ENCODE measurements at regions not wholly inside any gene's neighbourhood (a gene's known extent, or its start where the extent isn't known, plus 50 kb on each side); places are given as distances from the start of the nearest gene placed in this dataset.

DNA sequence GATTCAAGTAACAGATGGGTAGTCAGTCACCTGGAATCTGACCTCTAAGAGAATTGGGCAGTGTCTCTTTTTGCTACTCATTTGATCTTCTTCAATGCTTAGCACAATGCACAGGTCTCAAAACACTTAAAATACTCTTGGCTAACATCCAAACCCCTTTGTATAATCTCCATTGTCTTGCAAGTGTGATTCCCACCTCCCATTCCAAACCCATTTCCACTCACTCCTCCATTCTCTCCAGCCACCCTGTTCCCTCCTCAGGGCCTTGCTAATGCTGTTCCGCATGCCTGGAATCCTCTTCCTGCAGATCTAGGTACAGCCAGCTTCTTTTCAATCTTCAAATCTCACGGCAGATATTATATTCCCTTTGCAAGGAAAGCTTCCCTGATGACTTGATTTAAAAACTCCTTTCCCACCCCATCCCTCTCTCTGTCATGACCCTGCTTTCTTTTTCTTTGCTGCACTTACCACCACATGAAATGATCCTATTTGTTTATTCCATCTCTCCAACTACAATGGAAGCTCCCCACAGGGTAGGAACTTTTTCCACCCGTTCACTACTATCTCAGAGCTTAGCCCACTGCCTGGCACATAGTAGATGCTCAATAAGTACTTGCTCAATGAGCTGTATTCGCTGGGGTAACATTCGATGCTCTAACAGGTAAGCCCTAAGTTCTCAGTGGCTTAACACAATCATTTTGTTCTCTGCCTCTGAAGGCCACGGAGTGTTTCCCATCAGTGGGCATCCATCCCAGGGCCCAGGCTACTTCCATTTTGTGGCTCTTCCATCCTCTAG, 121.7 kb downstream of the MN1 start:
- no peak overlapping the region for H3K27ac ChIP-seq
- intact Hi-C loops (cut with DNase I), result no loop called here
- no peaks in the 10 kb centered on the region for H3K9me3 ChIP-seq
- DNase-seq (ENCODE audit: low spot score), result no peak
- no peaks in the 10 kb centered on the region for H3K4me1 ChIP-seq (replicated peaks)
- H3K4me3 ChIP-seq, result no peak overlapping the region
- H3K36me3 ChIP-seq, result no peaks in the 10 kb centered on the region
- WGBS, result 93% methylated on average over 6 of the region's 6 CpGs
- H3K27me3 ChIP-seq (replicated peaks; ENCODE audit: insufficient read depth), result no peaks in the 10 kb centered on the region
- no peak for TF ChIP-seq CTCF (IDR thresholded peaks at IDR 0.05)
- no peak for TF ChIP-seq POLR2A (IDR thresholded peaks at IDR 0.05)
- no peak for TF ChIP-seq POLR2AphosphoS5 (IDR thresholded peaks at IDR 0.05)

- H3K27me3 ChIP-seq (replicated peaks; ENCODE audit: insufficient read depth), result no peaks in the 10 kb centered on the region
- DNase-seq (ENCODE audit: low spot score), result no peak
- no peaks in the 10 kb centered on the region for H3K9me3 ChIP-seq
- no peak overlapping the region for H3K27ac ChIP-seq
- no peaks in the 10 kb centered on the region for H3K36me3 ChIP-seq
- no peaks in the 10 kb centered on the region for H3K4me1 ChIP-seq (replicated peaks)
- TF ChIP-seq CTCF (IDR thresholded peaks at IDR 0.05) (no peak), POLR2A (IDR thresholded peaks at IDR 0.05) (no peak), POLR2AphosphoS5 (IDR thresholded peaks at IDR 0.05) (no peak)
- no peak overlapping the region for H3K4me3 ChIP-seq
- intact Hi-C loops (cut with DNase I), result no loop called here
- 40% methylated on average over 7 of the region's 7 CpGs for WGBS
These were observed 120.9 kb downstream of the MN1 start for GRCh38 chr22:27680636-27681035.

DNA sequence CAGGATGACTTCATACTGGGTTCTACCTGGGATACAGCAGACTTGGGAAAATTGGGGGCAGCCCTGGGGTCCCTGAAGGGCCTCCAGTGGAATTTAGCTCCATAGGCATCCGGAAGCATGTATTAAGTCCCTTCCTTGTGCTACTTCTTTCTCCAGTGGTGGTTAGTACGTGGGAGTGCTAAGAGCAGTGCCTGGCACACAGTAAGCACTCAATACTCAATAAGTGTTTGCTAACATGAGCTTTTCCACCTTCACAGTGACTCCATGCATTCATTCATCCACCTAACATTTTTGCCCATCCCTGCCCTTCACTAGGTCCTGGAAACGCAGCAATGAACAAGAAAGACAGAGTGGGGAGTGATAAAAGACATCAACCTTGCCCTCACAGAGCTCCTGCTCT, 120.5 kb downstream of the MN1 start:
- Histone ChIP-seq H3K36me3 (no peaks in the 10 kb centered on the region), H3K27ac (no peak overlapping the region), H3K9me3 (no peaks in the 10 kb centered on the region), H3K27me3 (replicated peaks; ENCODE audit: insufficient read depth) (no peaks in the 10 kb centered on the region), H3K4me1 (replicated peaks) (no peaks in the 10 kb centered on the region), H3K4me3 (no peak overlapping the region)
- 79% methylated on average over 3 of the region's 3 CpGs for WGBS
- TF ChIP-seq POLR2A (IDR thresholded peaks at IDR 0.05) (no peak), CTCF (IDR thresholded peaks at IDR 0.05) (no peak), POLR2AphosphoS5 (IDR thresholded peaks at IDR 0.05) (no peak)
- DNase-seq (ENCODE audit: low spot score), result no peak
- intact Hi-C loops (cut with DNase I), result no loop called here

DNA sequence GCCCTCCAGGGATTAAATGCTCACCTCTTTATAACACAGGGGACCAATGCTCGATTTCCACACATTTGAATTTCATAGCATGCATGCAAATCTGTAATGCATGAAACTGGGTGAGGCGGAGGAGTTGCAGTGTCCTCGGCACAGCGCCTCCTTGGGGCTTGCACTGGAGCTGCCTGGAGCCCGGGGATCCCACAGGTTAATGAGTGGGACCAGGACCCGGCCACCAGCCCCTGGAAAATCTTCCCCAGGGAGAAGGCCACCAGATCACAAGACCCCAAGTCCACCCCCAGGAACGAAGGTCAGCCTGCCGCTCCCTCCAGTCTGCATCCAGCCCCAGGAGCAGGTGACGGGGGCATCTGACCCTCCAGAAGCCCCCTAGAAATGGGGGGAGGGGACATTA, 119.1 kb downstream of the MN1 start:
- intact Hi-C loops (cut with DNase I), result no loop called here
- no peak for DNase-seq (ENCODE audit: low spot score)
- Histone ChIP-seq H3K9me3 (no peaks in the 10 kb centered on the region), H3K4me3 (no peak overlapping the region), H3K36me3 (no peaks in the 10 kb centered on the region), H3K27me3 (replicated peaks; ENCODE audit: insufficient read depth) (no peaks in the 10 kb centered on the region), H3K27ac (no peak overlapping the region), H3K4me1 (replicated peaks) (peaks cover 8% of the 10 kb centered on the region)
- TF ChIP-seq CTCF (IDR thresholded peaks at IDR 0.05), result no peak
- TF ChIP-seq POLR2A (IDR thresholded peaks at IDR 0.05), result no peak
- no peak for TF ChIP-seq POLR2AphosphoS5 (IDR thresholded peaks at IDR 0.05)
- 77% methylated on average over 8 of the region's 9 CpGs for WGBS

DNA sequence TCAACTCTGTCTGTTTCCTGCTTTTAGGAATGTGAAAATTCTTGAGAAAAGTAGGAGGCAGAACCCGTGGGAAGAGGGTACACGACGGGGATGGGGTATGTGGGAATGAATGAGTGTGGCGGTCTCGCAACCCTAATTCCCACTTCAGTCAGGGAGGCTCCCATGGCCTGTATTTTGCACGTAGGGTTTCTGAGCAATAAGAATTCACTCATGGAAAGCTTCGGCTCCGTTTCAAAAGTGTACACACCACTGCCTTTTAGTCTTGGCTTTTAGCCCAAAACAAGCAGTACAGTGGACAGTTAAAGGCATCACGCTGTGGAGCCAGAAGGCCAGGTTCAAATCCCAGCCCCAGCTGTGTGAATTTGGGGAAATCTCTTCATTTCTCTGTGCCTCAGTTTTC, 116.7 kb downstream of the MN1 start:
- Histone ChIP-seq H3K27ac (no peak overlapping the region), H3K9me3 (no peaks in the 10 kb centered on the region), H3K4me1 (replicated peaks) (peaks cover 8% of the 10 kb centered on the region), H3K36me3 (no peaks in the 10 kb centered on the region), H3K4me3 (no peak overlapping the region), H3K27me3 (replicated peaks; ENCODE audit: insufficient read depth) (no peaks in the 10 kb centered on the region)
- 73% methylated on average over 9 of the region's 9 CpGs for WGBS
- TF ChIP-seq POLR2AphosphoS5 (IDR thresholded peaks at IDR 0.05) (no peak), POLR2A (IDR thresholded peaks at IDR 0.05) (no peak), CTCF (IDR thresholded peaks at IDR 0.05) (no peak)
- no peak for DNase-seq (ENCODE audit: low spot score)
- intact Hi-C loops (cut with DNase I), result no loop called here

All from prostate gland (tissue), 2 donors.